Caco-2 (cell line): ENCODE measurements at regions not wholly inside any gene's neighbourhood (a gene's known extent, or its start where the extent isn't known, plus 50 kb on each side); places are given as distances from the start of the nearest gene placed in this dataset.

Source experiments
- BruUV-seq: library from RNA; stranded (reverse); fragments of 400-500 nt; replicated peaks from 2 replicates; lab custom pipeline; 2021; lab: Mats Ljungman, UMichigan
- CTCF ChIA-PET: fragments of 300-600 bp; sonication (Branson Sonifier 250); formaldehyde crosslinking; loops from one replicate; lab custom pipeline; 2022; ENCODE audit warnings: antibody characterized with exemption; lab: Charles Lee
- POLR2A ChIA-PET: fragments of 300-600 bp; sonication (Branson Sonifier 250); formaldehyde crosslinking; loops from one replicate; lab custom pipeline; 2022; ENCODE audit warnings: antibody characterized with exemption; lab: Charles Lee
- DNase-seq, 2 experiments: peaks; one replicate each; pipeline versions ENCODE4 v3.0.0 to v3.0.0-alpha.2; 2020 to 2022
- H3K27me3 ChIP-seq: replicated peaks from 2 replicates; pipeline ENCODE4 v1.6.0; 2011; ENCODE audit warnings: low read length; ENCODE audit not compliant: control insufficient read depth, insufficient read depth
- H3K36me3 ChIP-seq: 2 replicates; pipeline ENCODE4 v1.5.1; 2011; ENCODE audit warnings: low read length; ENCODE audit not compliant: control insufficient read depth, insufficient read depth
- H3K4me1 ChIP-seq: fragments of 250-450 bp; sonication (Bioruptor Pico); 2 replicates; pipeline ENCODE4 v1.5.1; 2020; ENCODE audit warnings: mild to moderate bottlenecking
- H3K4me3 ChIP-seq: 2 replicates; pipeline ENCODE4 v1.5.1; 2011; ENCODE audit warnings: low read depth, mild to moderate bottlenecking, control low read depth, low read length
- H3K9me3 ChIP-seq: fragments of 250-450 bp; sonication (Bioruptor Pico); 2 replicates; pipeline ENCODE4 v1.5.1; 2020; ENCODE audit warnings: mild to moderate bottlenecking, moderate library complexity
- H3K27ac Mint-ChIP-seq: one replicate; pipeline ENCODE4 v1.8.0; 2022; ENCODE audit warnings: mixed read lengths; ENCODE audit not compliant: unreplicated experiment
- H3K27me3 Mint-ChIP-seq: one replicate; pipeline ENCODE4 v1.8.0; 2022; ENCODE audit warnings: mixed read lengths; ENCODE audit not compliant: insufficient read depth, unreplicated experiment
- H3K36me3 Mint-ChIP-seq: one replicate; pipeline ENCODE4 v1.8.0; 2022; ENCODE audit warnings: mild to moderate bottlenecking, mixed read lengths; ENCODE audit not compliant: insufficient read depth, unreplicated experiment
- H3K4me1 Mint-ChIP-seq: one replicate; pipeline ENCODE4 v1.8.0; 2022; ENCODE audit warnings: low read depth, mixed read lengths; ENCODE audit not compliant: unreplicated experiment
- H3K4me3 Mint-ChIP-seq: one replicate; pipeline ENCODE4 v1.8.0; 2022; ENCODE audit warnings: mild to moderate bottlenecking, moderate library complexity, mixed read lengths; ENCODE audit not compliant: unreplicated experiment
- H3K9me3 Mint-ChIP-seq: one replicate; pipeline ENCODE4 v1.8.0; 2022; ENCODE audit warnings: mixed read lengths; ENCODE audit not compliant: unreplicated experiment
- CTCF ChIP-seq, 2 experiments: fragments of 200-600 bp in 1 of 2; IDR thresholded peaks; 1 replicate in 1 of 2; 2 replicates in 1 of 2; pipeline versions ENCODE4 v1.5.1 to v1.8.0; 2011 to 2022; ENCODE audit warnings: antibody characterized with exemption in 1 of 2, control low read depth in 1 of 2, inconsistent platforms in 1 of 2, low read depth in 1 of 2, low read length in 1 of 2, mild to moderate bottlenecking in 1 of 2, moderate library complexity in 1 of 2; ENCODE audit not compliant: insufficient read depth in 1 of 2, severe bottlenecking in 1 of 2, unreplicated experiment in 1 of 2
- intact Hi-C: fragments of 100-400 bp; cut with micrococcal nuclease; formaldehyde crosslinking; loops from one replicate; pipeline ENCODE4 v1.10.0; 2022; ENCODE audit not compliant: unreplicated experiment

- Mint-ChIP-seq H3K36me3 (no peaks in the 10 kb centered on the region), H3K9me3 (no peaks in the 10 kb centered on the region), H3K27me3 (no peaks in the 10 kb centered on the region), H3K4me3 (no peak overlapping the region), H3K4me1 (no peaks in the 10 kb centered on the region), H3K27ac (no peak overlapping the region)
- Histone ChIP-seq H3K36me3 (no peaks in the 10 kb centered on the region), H3K9me3 (no peaks in the 10 kb centered on the region), H3K4me3 (no peak overlapping the region), H3K27me3 (no peaks in the 10 kb centered on the region), H3K4me1 (no peaks in the 10 kb centered on the region)
- intact Hi-C loops = no loop called here
- POLR2A ChIA-PET = no interaction called here
- CTCF ChIA-PET = no interaction called here
- DNase-seq = no peak
- no TSS peak for BruUV-seq
- TF ChIP-seq CTCF (IDR thresholded peaks at IDR 0.05; ENCODE audit: insufficient read depth in 1 of 2, low read depth in 1 of 2, low read length in 1 of 2, severe bottlenecking in 1 of 2, unreplicated experiment in 1 of 2) = no peak
These were observed 294.8 kb upstream of the SOX5 start for GRCh38 chr12:24244231-24244630.

GRCh38 chr12:24240707-24241106 lies 291.2 kb upstream of the SOX5 start:
- no TSS peak for BruUV-seq
- no peak for TF ChIP-seq CTCF (IDR thresholded peaks at IDR 0.05; ENCODE audit: insufficient read depth in 1 of 2, low read depth in 1 of 2, low read length in 1 of 2, severe bottlenecking in 1 of 2, unreplicated experiment in 1 of 2)
- no peak overlapping the region for H3K27ac Mint-ChIP-seq
- no peaks in the 10 kb centered on the region for H3K27me3 ChIP-seq
- POLR2A ChIA-PET = no interaction called here
- H3K4me1 Mint-ChIP-seq = no peaks in the 10 kb centered on the region
- no peak overlapping the region for H3K4me3 ChIP-seq
- no peak overlapping the region for H3K4me3 Mint-ChIP-seq
- no peaks in the 10 kb centered on the region for H3K36me3 ChIP-seq
- H3K4me1 ChIP-seq = no peaks in the 10 kb centered on the region
- DNase-seq = no peak
- H3K9me3 Mint-ChIP-seq = no peaks in the 10 kb centered on the region
- intact Hi-C loops = no loop called here
- no peaks in the 10 kb centered on the region for H3K9me3 ChIP-seq
- CTCF ChIA-PET = no interaction called here
- no peaks in the 10 kb centered on the region for H3K27me3 Mint-ChIP-seq
- no peaks in the 10 kb centered on the region for H3K36me3 Mint-ChIP-seq

- Mint-ChIP-seq H3K36me3 (no peaks in the 10 kb centered on the region), H3K4me1 (no peaks in the 10 kb centered on the region), H3K9me3 (no peaks in the 10 kb centered on the region), H3K4me3 (no peak overlapping the region), H3K27ac (no peak overlapping the region), H3K27me3 (no peaks in the 10 kb centered on the region)
- Histone ChIP-seq H3K36me3 (no peaks in the 10 kb centered on the region), H3K4me3 (no peak overlapping the region), H3K4me1 (peaks cover 7% of the 10 kb centered on the region; the same call in 1 of the 2 replicates), H3K27me3 (no peaks in the 10 kb centered on the region), H3K9me3 (peaks cover 5% of the 10 kb centered on the region; the same call in 1 of the 2 replicates)
- BruUV-seq = no TSS peak
- no peak for TF ChIP-seq CTCF (IDR thresholded peaks at IDR 0.05; ENCODE audit: insufficient read depth in 1 of 2, low read depth in 1 of 2, low read length in 1 of 2, severe bottlenecking in 1 of 2, unreplicated experiment in 1 of 2)
- ChIA-PET POLR2A (no interaction called here), CTCF (no interaction called here)
- no peak for DNase-seq
- intact Hi-C loops = no loop called here
These were observed 284.2 kb upstream of the SOX5 start for GRCh38 chr12:24233519-24234246.
